SH-SY5Y (cell line): ENCODE measurements at regions not wholly inside any gene's neighbourhood (a gene's known extent, or its start where the extent isn't known, plus 50 kb on each side); places are given as distances from the start of the nearest gene placed in this dataset.

ENCODE experiments used
- GATA2 ChIP-seq: IDR thresholded peaks from 2 replicates; pipeline ENCODE4 v1.6.1; 2011; ENCODE audit warnings: mild to moderate bottlenecking, low read depth, low read length
- GATA3 ChIP-seq: IDR thresholded peaks from 2 replicates; pipeline ENCODE4 v1.6.1; 2011; ENCODE audit warnings: low read depth, mild to moderate bottlenecking, low read length, moderate library complexity

DNA sequence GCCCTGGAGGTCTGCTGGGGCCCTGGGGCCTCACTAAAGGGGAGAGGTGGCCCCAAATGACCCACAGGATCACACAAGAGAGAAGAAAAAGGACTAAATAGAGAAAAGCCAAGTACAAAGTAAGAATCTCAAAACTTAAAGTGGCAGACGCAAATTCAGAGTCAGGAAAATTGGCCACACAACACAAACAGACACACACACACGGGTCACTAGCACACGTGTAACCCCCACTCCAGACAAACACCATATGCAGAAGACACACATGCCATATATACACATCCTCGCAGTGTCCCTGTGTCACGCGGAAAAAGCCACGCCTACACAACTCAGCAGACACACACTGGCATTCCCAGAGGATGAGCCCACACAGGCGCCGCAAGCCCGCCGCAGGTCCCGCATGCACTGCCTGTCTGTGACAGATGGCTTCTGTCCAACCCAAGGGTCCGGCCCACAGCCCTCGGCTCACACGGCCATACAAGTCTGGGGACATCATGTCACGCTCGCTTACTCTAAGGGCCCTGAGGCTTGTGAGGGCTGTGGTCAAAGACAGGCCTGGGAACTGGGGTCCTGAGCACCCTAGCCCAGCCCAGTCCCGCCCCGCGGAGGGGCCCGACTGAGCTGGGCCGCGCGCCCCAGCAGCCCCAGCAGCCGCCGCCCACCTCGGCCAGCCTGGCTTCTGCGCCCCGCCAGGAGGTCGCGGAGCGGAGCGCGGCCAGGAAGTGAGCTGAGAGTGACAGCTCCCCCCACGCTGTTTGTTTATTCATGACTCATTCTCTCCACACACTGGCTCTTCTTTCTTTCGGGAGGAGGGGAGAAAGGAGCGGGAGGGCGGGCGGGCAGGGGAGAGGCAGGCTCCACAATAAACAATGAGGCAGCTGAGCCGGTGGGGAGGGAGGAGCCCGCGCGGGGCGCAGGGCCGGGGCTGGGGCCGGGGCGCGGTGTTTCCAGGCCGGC, 95.5 kb upstream of the ZMIZ1 start:
- TF ChIP-seq GATA3 = no peak
- no peak for TF ChIP-seq GATA2

DNA sequence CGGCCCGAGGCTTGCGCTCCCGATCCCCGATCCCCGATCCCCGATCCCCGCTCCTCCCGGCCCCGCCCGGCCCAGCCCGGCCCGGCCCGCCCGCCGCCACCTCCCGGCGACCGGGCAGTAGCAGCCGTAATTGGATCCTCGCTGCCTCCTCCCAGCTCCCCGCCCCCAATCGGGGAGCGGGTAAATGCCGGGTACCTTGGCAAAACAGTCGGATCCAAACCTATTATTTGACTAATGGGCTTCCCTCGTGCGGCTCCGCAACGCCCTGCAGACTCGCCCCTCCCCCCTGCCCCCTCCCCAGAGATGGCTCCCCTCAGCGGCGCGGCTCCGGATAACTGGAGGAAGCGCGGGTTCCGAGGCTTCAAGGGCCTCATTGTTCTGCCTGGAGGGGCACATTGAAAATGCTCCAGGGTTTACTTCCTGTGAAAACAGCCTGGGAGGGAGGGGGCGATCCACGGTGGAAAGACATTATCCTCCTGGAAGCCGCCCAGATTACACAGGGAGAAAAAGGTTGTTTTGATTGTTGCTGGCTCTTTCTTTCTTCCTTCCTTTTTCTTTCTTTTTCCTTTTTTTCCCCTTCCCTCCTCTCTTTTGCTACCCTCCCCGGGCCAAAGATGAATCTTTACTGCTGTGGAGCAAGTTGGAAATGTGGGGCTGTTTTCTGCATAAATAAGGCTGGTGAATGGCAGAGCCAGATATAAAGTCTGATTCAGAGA, 94.7 kb upstream of the ZMIZ1 start:
- TF ChIP-seq GATA2 (no peak), GATA3 (no peak)

DNA sequence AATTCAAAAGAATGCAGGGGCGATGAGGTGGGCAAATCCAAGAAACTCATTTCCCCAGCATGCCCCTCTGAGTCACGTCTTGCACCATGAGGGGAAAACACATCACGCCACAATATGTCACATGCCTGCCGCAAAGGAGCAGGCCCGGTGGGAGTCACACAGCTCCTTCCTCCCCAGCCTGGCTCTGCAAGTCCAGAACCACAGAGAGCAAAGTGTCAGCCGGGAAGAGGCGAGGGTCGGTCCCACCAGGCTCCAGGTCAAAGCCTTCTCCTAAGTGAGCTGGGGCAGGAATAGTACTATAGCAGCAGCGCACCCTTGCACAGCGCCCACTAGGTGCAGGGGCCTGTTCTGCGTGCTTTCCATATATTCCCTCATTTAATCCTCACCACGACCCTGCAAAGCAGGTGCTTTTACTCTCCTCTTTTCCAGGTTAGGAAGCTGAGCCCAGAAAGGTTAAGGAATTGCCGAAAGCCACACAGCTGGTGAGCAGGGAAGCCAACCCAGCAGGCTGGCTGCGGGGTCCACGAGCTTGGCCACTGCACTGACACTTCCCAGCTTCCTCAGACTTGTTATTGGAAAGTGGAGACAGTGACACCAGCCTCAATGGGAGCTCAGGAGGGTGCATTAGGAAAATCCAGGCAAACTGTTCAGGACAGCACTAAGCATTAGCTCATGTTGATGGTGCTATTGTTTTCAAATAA, 94.0 kb upstream of the ZMIZ1 start:
- TF ChIP-seq GATA2 (no peak), GATA3 (no peak)

DNA sequence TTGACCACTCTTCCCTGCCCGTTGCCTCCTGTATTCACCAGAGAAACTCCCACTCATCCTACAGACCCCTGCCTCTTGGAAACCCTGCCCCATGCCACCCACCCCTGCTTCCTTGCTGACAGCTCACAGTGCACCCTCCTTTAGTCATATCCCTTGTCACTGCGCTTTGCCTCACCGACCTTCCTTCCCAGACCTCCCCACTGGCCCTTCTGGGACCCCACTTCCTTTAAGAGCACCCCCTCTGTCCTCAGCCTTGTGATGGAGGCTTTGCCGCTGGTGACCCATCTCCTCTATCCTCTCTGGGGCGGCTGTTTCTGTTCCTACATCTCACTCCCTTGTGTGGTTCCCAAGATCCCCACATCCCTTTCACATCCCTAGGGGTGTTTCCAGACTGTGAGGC, 92.8 kb upstream of the ZMIZ1 start:
- no peak for TF ChIP-seq GATA3
- TF ChIP-seq GATA2 = no peak

DNA sequence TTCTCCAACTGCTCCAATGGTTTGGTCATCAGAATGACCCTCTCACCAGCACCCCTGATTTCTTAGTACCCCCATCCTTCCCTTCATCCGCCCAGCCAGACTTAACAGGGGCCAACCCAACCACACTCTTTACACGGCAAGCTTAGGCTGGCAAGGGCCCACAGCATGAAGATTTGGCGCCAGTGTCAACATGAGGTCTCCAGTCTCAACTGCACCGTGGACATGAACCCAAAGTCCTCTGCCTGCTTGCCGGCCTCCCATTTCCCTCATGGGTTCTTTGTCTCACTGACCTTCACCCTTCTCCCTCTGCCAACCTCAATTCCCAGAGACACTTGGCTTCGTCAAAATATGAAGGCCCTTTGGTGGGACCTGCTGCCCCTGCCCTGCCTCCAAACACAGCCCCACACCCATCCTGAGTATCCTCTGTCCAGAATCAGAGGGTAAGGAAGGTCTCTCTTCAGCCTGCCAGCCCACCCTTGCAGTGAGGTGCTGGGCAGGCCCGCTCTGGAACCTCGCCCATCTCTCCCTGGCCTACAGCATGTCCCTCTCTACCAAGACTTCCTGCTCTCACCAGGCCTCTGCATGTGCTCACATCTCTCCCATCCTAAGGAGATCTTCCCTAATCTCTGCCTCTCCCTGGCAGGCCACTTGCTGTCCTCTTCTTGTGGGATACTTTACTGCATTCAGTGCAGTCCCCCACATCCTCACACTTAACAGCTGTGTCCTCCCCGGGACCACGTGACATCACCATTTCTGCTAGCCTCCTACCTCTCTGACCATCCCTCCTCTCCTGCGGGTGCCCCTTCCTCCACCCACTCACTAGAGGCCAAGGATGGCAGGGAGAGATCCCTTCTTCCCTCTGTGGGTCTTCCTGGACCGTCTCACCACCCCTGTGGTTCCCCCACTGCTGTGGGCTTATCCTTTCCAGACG, 91.7 kb upstream of the ZMIZ1 start:
- TF ChIP-seq GATA3 = no peak
- no peak for TF ChIP-seq GATA2

DNA sequence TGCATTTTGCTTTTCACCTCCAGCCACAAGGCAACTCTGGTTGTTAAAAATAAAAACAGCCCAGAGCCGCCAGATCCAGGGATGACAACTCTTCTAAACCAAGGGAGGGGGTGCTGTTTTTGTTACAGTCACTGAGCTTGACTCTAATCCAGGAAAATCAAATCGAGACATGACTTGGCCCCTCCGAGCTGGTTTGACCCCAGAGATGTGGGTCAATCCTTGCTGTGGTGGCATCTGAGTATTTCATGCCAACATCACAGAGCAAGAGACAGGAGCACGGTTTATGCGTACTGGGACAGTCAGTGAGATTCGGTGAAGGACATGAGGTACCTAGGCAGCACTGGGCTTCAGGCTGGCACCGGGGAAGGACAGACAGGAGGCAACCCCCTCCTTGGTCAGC, 88.8 kb upstream of the ZMIZ1 start:
- TF ChIP-seq GATA2 = no peak
- TF ChIP-seq GATA3 = no peak

DNA sequence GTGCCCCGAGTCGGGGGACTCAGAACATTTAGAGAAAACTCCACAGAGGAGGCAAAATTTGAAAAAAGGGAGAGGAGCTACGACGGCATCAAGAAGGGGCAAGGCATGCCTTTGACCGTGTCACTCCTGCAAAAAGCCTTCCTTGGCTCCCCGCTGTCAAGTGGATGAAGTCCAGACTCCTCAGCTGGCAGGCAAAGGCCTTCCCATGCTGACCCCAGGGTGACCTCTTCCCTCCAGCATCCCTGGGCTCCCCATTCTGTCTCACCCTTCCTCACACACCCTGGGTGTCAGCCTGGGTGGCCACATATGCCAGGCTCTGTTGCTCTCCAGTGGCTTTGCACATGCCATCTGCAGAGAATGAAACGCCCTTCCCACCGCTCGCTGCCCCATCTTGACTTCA, 88.4 kb upstream of the ZMIZ1 start:
- no peak for TF ChIP-seq GATA3
- TF ChIP-seq GATA2 = no peak

DNA sequence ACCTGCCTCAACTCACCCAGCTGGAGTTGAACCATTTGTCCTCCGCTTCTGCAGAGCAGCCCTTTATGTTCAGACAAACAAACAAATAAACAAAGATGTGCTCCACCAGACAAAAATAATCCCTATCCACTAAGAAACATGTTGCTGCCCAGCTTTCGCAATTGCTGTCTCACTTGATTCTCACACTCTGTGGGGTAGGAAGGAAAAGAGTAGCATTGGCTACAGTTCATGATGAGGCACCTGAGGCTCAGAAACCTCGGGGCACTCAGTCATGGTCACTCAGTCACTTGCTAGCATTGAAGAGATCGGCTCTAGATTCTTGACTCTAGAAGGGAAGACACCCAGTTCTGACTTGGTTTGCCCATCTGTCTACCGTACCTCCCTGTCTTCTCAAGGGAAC, 88.0 kb upstream of the ZMIZ1 start:
- TF ChIP-seq GATA3 (no peak), GATA2 (no peak)

DNA sequence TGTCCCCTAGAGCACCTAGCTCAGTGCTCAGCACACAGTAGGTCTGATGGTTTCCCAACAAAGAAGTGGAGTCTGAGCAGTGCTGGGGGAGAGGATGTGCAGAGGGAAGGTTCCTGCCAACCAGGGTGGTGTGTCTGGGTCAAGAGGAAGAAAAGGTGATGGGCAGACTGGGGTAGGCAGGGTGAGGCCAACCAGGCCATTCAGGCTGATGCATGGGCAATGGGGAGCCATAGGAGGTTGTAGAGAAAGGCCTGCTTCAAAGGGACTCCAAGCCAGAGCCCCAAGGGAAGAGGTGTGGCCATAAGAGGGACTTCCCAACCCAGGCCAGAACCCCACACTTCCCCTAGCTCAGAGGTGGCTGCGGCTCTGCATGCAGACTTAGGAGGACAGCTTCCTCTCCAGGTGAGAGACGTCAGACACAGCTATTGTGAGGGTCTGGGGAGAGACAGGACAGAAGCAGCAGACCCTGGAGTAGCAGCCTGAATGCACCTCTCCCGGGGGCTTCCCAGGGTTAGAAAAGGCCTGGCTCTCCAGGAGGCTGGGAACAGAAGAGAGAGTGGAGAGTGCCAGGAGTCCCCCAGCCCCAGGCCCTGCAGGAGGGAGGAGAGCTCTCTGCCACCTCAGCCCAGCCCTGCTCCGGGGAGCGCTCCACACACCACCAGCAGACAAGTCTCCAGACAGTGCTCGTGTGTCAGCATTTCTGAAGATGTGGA, 87.4 kb upstream of the ZMIZ1 start:
- TF ChIP-seq GATA2 = no peak
- no peak for TF ChIP-seq GATA3

DNA sequence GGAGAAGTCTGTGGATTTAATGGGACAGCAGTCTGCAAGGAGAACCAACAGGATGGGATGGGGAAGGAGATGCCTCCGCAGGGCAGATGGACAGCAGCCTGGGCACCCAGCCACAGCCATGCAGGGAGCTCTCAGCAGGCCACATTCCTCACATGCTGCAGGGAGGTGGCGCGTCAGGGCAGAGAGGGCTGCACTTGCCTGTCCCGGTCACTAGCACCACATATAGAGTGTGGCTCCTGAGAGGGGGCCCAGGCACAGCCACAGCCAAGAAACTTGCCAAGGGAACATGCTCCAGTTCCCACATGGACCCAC, 86.8 kb upstream of the ZMIZ1 start:
- TF ChIP-seq GATA2 (no peak), GATA3 (no peak)

DNA sequence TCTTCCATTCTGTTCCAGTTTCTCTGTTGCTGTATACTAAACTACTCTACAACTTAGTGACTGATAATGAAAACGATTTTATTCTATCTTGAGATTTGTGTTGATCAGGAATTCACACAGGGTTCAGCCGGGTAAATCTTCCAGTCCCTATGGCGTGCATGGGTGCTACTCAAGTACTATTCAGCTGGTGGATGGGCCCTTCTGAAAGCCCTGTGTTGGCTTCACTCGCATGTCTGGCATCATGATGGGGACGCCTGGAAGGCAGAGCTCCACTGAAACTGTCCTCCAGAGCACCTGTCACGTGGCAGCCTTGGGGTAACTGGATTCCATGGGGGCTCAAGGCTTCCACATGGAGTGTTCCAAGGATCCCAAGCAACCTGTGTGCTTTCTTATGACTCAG, 86.0 kb upstream of the ZMIZ1 start:
- TF ChIP-seq GATA2 = no peak
- no peak for TF ChIP-seq GATA3

DNA sequence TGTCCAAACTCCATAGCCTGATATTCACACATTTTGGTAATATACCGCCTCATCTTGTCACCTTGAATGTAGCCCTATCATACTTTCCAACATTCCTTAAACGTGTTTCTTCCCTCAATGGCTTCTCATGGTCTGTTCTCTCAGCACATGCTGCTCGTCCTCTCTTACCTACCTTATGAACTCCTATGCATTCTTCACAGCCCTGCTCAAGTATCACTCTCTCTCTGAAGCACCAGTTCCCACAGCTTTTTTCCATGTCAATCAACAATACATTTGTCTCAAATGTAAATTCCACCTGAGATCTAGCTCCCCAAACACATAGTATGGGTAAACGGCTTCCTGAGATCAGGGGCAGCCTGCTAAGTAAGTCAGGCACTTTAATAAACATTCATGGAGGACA, 85.2 kb upstream of the ZMIZ1 start:
- no peak for TF ChIP-seq GATA3
- no peak for TF ChIP-seq GATA2

DNA sequence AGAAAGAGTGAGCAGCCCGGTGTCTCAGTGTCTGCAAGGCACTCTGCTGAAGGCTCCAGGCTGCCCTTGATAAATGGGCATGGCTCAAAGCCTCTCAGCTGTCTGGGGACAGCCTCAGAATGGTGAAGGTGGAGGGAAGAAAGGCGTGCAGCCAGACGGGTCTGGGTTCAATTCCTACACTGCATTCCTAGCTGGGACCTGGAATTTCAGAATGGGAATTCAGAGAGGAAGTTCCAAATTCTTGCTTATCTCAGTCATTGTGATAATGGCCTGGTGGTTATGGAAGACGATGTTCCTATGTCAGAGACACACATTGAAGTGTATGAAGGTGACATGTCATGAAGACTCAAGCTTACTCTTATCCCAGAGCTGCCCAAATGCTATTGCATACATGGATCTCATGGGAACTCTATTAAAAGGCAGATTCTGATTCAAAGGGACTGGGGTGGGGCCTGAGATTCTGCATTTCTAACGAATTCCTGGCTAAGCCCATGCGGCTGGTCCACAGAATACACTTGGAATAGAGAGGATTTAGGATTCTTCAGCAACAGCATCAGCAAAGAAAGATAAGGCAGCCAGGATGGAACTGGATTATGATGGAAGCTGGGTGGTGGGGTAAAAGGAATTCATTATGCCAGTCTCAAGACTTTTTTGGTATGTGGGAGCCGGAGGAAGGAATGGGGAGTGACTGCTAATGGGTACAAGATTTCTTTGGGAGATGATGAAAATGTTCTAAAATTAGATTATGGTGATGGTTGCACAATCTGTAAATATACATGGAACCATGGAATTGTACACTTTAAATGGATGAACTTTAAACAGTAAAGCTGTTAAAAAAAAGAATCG, 82.6 kb upstream of the ZMIZ1 start:
- TF ChIP-seq GATA3 (no peak), GATA2 (no peak)
